Mammary epithelial cell (primary cell): ENCODE measurements at regions not wholly inside any gene's neighbourhood (a gene's known extent, or its start where the extent isn't known, plus 50 kb on each side); places are given as distances from the start of the nearest gene placed in this dataset.
A peak's percentile ranks its signal among the peaks of the same experiment; 100 is the strongest.

Experiments
- CTCF ChIP-seq, 2 donors: IDR thresholded peaks in 1 of 2; conservative IDR thresholded peaks in 1 of 2; 2 replicates each; pipeline ENCODE4 v1.5.1; 2011 to 2012; ENCODE audit warnings: inconsistent platforms in 2 of 2, low read length in 2 of 2, mild to moderate bottlenecking in 2 of 2, control low read depth in 1 of 2, low read depth in 1 of 2; ENCODE audit not compliant: insufficient read depth in 1 of 2; ENCODE audit errors: extremely low read depth in 1 of 2
- EZH2 ChIP-seq: IDR thresholded peaks from 2 replicates; pipeline ENCODE4 v1.6.1; 2012; ENCODE audit warnings: low read length, inconsistent platforms, borderline replicate concordance

- TF ChIP-seq CTCF (conservative IDR thresholded peaks at IDR 0.05 in 1 of 2, IDR thresholded peaks at IDR 0.05 in 1 of 2; ENCODE audit: extremely low read depth in 1 of 2, insufficient read depth in 1 of 2, low read depth in 1 of 2, low read length in 2 of 2) (peak; percentile 49 to 71), EZH2 (no peak)
These were observed 181.7 kb upstream of the ETAA1 start for GRCh38 chr2:67215214-67216055.
